ENCODE measurements at regions not wholly inside any gene's neighbourhood (a gene's known extent, or its start where the extent isn't known, plus 50 kb on each side); places are given as distances from the start of the nearest gene placed in this dataset.

DNA sequence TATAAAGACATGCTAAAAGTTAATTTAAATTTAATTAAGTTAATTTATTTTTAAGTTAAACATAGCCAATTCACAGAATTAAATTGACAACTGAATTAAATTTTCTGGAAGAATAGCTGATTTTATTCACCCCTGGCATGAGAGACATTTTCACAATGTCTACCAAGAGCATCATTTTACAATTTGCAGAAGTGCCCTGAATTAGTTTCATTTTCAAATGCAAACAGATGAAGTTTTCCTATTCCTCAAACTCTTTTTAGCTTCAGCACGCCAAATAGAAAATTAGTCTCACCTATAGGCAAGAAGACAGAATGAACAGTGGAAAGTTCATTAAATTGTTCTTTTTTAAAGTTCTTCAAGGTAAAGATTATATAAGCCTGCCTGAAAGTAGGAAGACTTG lies 259.3 kb downstream of the ZBBX start:
- H3K4me3 ChIP-seq (ENCODE audit: low read length): no peak overlapping the region
- TF ChIP-seq, protein P1, sequence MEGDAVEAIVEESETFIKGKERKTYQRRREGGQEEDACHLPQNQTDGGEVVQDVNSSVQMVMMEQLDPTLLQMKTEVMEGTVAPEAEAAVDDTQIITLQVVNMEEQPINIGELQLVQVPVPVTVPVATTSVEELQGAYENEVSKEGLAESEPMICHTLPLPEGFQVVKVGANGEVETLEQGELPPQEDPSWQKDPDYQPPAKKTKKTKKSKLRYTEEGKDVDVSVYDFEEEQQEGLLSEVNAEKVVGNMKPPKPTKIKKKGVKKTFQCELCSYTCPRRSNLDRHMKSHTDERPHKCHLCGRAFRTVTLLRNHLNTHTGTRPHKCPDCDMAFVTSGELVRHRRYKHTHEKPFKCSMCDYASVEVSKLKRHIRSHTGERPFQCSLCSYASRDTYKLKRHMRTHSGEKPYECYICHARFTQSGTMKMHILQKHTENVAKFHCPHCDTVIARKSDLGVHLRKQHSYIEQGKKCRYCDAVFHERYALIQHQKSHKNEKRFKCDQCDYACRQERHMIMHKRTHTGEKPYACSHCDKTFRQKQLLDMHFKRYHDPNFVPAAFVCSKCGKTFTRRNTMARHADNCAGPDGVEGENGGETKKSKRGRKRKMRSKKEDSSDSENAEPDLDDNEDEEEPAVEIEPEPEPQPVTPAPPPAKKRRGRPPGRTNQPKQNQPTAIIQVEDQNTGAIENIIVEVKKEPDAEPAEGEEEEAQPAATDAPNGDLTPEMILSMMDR (conservative IDR thresholded peaks at IDR 0.05; ENCODE audit: low read depth, low read length): no peak
- DNase-seq (ENCODE audit: low read depth): no peak

DNA sequence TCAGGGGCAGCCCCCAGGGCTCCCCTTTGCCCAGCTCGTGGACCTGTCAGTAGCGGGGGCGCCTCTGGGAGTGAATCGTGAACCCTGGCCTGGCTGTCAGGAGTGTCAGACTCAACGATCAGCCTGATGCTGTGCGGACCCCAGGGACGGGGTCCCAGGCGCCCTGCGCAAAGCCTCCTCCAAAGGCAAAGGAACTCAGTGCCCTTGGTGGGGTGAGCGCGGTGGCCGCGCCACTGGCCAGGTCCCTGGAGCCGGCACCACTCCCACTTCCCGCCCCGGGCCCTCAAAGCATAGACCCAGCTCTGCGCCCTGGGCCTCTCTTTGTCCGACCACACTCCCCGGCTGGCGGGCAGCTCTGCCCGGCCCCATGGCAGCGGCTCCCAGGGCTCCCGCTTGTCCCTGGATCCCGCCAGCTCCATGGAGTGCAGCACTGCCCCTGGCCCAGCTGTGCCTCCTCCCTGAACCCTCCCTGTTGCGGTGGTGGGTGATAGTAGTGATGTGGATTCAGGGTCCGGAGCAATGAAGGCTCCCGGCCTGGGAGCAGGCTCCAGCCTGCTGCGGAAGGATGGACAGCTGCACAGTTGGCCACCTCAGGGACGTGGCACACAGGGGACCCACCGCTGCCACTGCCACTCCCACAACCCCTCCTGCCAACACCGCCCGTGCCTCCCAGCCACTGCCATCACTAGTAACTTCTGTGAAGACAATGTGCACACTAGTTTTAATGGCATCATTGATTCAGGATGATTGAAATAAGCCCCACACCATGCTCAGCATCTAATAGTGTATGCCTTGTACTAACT lies 263.8 kb downstream of the ZBBX start:
- no peak for DNase-seq (ENCODE audit: low read depth)
- H3K4me3 ChIP-seq (ENCODE audit: low read length): no peak overlapping the region
- TF ChIP-seq, protein P1 (conservative IDR thresholded peaks at IDR 0.05; ENCODE audit: low read depth, low read length): no peak

DNA sequence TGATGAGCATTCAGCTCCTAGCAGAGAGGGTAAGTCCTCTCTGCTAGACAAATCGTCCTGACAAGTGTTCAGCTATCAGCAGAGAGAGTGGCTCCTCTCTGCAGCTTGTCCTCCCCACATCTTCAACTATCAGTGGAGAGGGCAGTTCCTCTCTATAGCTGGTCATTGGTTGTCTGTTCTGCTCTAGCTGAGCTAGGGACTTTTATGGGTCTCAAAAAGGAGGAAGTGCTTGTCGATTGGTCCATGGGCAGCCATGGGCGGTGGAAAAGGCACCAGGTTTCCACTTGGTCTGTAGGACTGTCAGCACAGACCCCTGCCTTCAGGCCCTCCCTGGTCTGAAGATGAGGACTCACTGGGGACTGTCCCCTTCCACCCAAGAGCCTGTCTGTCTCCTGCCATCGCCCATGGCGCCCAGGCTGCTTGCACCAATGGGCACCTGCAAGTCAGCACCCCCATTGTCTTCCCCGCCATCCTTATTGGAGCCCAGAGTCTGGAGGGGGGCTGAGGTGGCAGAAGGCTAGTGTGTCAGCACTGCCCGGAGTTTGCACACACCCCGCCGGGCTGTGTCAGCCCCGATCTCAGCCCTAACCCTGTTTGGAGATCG lies 264.7 kb downstream of the ZBBX start:
- no peak for DNase-seq (ENCODE audit: low read depth)
- TF ChIP-seq, protein P1 (conservative IDR thresholded peaks at IDR 0.05; ENCODE audit: low read depth, low read length): no peak
- H3K4me3 ChIP-seq (ENCODE audit: low read length): no peak overlapping the region

DNA sequence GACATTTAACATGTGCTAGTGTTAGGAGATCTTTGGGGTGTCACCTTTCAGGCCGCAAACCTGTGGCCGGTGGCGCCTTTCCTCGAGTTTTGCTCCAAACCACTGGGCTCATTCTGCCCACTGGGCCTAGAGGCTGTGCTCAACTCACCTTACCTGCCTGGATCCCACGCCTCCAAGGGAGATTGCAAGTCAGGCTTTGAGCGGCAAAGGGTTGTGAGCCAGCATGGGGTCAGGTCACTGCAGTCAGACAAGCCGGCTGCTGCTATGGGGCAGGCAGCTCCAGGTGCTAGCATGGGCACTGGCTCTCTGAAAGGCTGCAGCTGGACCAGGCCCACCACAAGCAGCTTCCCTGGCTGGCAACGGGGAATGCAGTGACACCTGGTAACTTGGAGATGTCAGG lies 265.5 kb downstream of the ZBBX start:
- TF ChIP-seq, protein P1 (conservative IDR thresholded peaks at IDR 0.05; ENCODE audit: low read depth, low read length): no peak
- no peak for DNase-seq (ENCODE audit: low read depth)
- H3K4me3 ChIP-seq (ENCODE audit: low read length): no peak overlapping the region

DNA sequence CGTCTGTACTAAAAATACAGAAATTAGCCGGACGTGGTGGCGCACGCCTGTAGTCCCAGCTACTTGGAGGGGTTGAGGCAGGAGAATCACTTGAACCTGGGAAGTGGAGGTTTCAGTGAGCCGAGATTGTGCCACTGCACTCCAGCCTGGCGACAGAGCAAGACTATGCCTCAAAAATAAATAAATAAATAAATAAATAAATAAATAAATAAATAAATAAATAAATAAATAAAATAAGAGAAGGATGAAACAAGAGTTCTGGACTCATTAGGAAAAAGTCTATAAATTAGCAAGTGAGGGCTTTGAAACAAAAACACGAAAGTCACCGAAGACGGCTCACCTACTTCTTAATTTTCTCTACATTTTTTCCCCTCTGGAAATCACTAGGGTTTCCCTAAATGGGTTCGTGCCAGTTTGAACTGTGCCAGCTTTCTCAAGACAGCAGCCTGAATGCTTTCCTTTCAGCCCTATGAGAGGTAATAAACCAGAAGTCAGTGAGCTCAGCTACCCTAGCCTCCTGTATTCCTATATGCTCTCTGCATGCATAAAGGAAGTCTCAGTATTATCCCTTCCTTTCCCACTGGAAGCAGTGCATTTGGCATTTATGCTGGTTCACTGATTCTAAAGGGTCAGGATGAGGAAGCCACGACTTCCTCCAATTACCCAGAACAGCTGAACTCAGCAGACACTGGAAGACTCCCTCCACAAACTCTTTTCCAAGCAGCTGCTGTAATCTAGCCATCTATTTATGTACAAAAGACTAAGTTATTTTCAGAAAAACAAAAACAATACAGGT lies 266.9 kb downstream of the ZBBX start:
- no peak overlapping the region for H3K4me3 ChIP-seq (ENCODE audit: low read length)
- no peak for DNase-seq (ENCODE audit: low read depth)
- TF ChIP-seq, protein P1 (conservative IDR thresholded peaks at IDR 0.05; ENCODE audit: low read depth, low read length): no peak

DNA sequence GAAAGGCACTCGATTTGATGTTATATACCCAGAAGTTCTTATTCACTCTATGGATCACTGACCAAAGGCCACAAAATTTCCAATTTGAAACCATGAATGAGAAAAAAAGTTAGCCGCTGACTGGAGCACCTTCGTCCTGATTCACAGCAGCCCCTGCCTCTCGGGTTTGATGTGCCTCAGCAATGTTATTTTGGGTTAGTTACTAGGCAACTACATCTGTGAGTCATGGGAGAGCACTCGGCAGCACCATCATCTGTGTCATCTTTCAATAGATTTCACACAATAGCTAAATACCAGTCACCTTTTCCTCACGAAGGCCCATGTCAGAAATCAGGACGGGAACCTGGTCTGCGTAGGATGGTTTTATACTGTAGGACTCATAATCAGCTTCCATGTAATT lies 269.2 kb downstream of the ZBBX start:
- DNase-seq (ENCODE audit: low read depth): no peak
- TF ChIP-seq, protein P1 (conservative IDR thresholded peaks at IDR 0.05; ENCODE audit: low read depth, low read length): no peak

More for the DNA sequence above, 269.2 kb downstream of the ZBBX start:
- no peak overlapping the region for H3K4me3 ChIP-seq (ENCODE audit: low read length)
